Cardiac muscle cell (in vitro differentiated cells and primary cell): ENCODE measurements at regions not wholly inside any gene's neighbourhood (a gene's known extent, or its start where the extent isn't known, plus 50 kb on each side); places are given as distances from the start of the nearest gene placed in this dataset.

Experiments used
- DNase-seq, 2 donors: peaks; one replicate each; pipeline versions ENCODE4 v3.0.0 to v3.0.0-alpha.2; 2010 to 2017; ENCODE audit warnings: low read depth in 1 of 2, low spot score in 1 of 2
- H3K27ac ChIP-seq: fragments of 200-600 bp; sonication (generic); 2 replicates; pipeline ENCODE4 v1.5.1; 2016
- H3K27me3 ChIP-seq: fragments of 200-600 bp; sonication (generic); 2 replicates; pipeline ENCODE4 v1.6.0; 2016; ENCODE audit warnings: control low read depth
- H3K36me3 ChIP-seq: fragments of 200-600 bp; sonication (generic); 2 replicates; pipeline ENCODE4 v1.5.1; 2016; ENCODE audit warnings: control low read depth
- H3K4me1 ChIP-seq: fragments of 200-600 bp; sonication (generic); 2 replicates; pipeline ENCODE4 v1.8.1; 2017; ENCODE audit warnings: low read depth, mild to moderate bottlenecking, mixed run types
- H3K4me3 ChIP-seq: fragments of 200-600 bp; sonication (generic); 2 replicates; pipeline ENCODE4 v1.5.1; 2016; ENCODE audit warnings: mild to moderate bottlenecking
- H3K9me3 ChIP-seq: fragments of 200-600 bp; sonication (generic); 2 replicates; pipeline ENCODE4 v1.5.1; 2017; ENCODE audit warnings: low read depth, mild to moderate bottlenecking, control low read depth
- CTCF ChIP-seq: IDR thresholded peaks from 2 replicates; pipeline ENCODE4 v1.5.1; 2012; ENCODE audit warnings: low read depth, mild to moderate bottlenecking, low read length

- H3K4me3 ChIP-seq = no peak overlapping the region
- no peaks in the 10 kb centered on the region for H3K4me1 ChIP-seq
These were observed 169.0 kb upstream of the NECTIN3 start for GRCh38 chr3:110902453-110903085.

GRCh38 chr3:110903771-110904519 is 167.7 kb upstream of the NECTIN3 start:
- H3K36me3 ChIP-seq = no peaks in the 10 kb centered on the region
- H3K4me3 ChIP-seq = no peak overlapping the region
- DNase-seq = no peak
- no peaks in the 10 kb centered on the region for H3K27me3 ChIP-seq
- no peak for TF ChIP-seq CTCF
- H3K27ac ChIP-seq = no peak overlapping the region
- H3K9me3 ChIP-seq = no peaks in the 10 kb centered on the region
- H3K4me1 ChIP-seq = no peaks in the 10 kb centered on the region

More at GRCh38 chr3:110902453-110903085, 169.0 kb upstream of the NECTIN3 start:
- TF ChIP-seq CTCF = no peak
- Histone ChIP-seq H3K36me3 (no peaks in the 10 kb centered on the region), H3K9me3 (no peaks in the 10 kb centered on the region), H3K27me3 (no peaks in the 10 kb centered on the region), H3K27ac (no peak overlapping the region)
- DNase-seq = no peak

GRCh38 chr3:110904520-110904890 is 167.1 kb upstream of the NECTIN3 start:
- TF ChIP-seq CTCF = no peak

GRCh38 chr3:110905121-110905520 is 166.5 kb upstream of the NECTIN3 start:
- Histone ChIP-seq H3K4me1 (no peaks in the 10 kb centered on the region), H3K27ac (no peak overlapping the region), H3K9me3 (no peaks in the 10 kb centered on the region), H3K4me3 (no peak overlapping the region), H3K36me3 (no peaks in the 10 kb centered on the region), H3K27me3 (no peaks in the 10 kb centered on the region)
- TF ChIP-seq CTCF = no peak
- no peak for DNase-seq

More at GRCh38 chr3:110904520-110904890, 167.1 kb upstream of the NECTIN3 start:
- Histone ChIP-seq H3K9me3 (no peaks in the 10 kb centered on the region), H3K4me1 (no peaks in the 10 kb centered on the region), H3K36me3 (no peaks in the 10 kb centered on the region), H3K4me3 (no peak overlapping the region), H3K27ac (no peak overlapping the region), H3K27me3 (no peaks in the 10 kb centered on the region)
- no peak for DNase-seq

GRCh38 chr3:110909839-110910238 is 161.8 kb upstream of the NECTIN3 start:
- Histone ChIP-seq H3K9me3 (no peaks in the 10 kb centered on the region), H3K27ac (no peak overlapping the region), H3K36me3 (no peaks in the 10 kb centered on the region), H3K4me3 (no peak overlapping the region), H3K4me1 (no peaks in the 10 kb centered on the region), H3K27me3 (no peaks in the 10 kb centered on the region)
- TF ChIP-seq CTCF = no peak
- DNase-seq = no peak
